ENCODE measurements at regions not wholly inside any gene's neighbourhood (a gene's known extent, or its start where the extent isn't known, plus 50 kb on each side); places are given as distances from the start of the nearest gene placed in this dataset.

GRCh38 chr1:59152511-59152910, 144.4 kb upstream of the FGGY start:
- WGBS, 3 donors = 99 to 100% (median 100%) methylated on average over 1 of the region's 1 CpG
- intact Hi-C loops (cut with DNase I) = loop anchor here in 1 of 4 donors (10.0 kb wide), 1 partner anchor 368 kb away; the partner anchor contains the start of gene JUN

GRCh38 chr1:59154401-59154800, 142.5 kb upstream of the FGGY start:
- TF ChIP-seq POLR2A (IDR thresholded peaks at IDR 0.05) (no peak), CTCF (IDR thresholded peaks at IDR 0.05) (no peak), EP300 (IDR thresholded peaks at IDR 0.05) (no peak)

More at GRCh38 chr1:59152511-59152910, 144.4 kb upstream of the FGGY start:
- DNase-seq = no peak
- Histone ChIP-seq H3K4me3 (no peak overlapping the region), H3K27ac (no peak overlapping the region), H3K27me3 (no peaks in the 10 kb centered on the region), H3K9me3 (no peaks in the 10 kb centered on the region), H3K36me3 (no peaks in the 10 kb centered on the region), H3K4me1 (ENCODE audit: insufficient read depth) (peaks cover 4% of the 10 kb centered on the region)
- TF ChIP-seq EP300 (IDR thresholded peaks at IDR 0.05) = no peak
- TF ChIP-seq CTCF (IDR thresholded peaks at IDR 0.05) = no peak
- TF ChIP-seq POLR2A (IDR thresholded peaks at IDR 0.05) = no peak

GRCh38 chr1:59155351-59155750, 141.5 kb upstream of the FGGY start:
- Histone ChIP-seq H3K36me3 (no peaks in the 10 kb centered on the region), H3K27me3 (no peaks in the 10 kb centered on the region), H3K4me1 (ENCODE audit: insufficient read depth) (peaks cover 4% of the 10 kb centered on the region), H3K9me3 (no peaks in the 10 kb centered on the region), H3K27ac (no peak overlapping the region), H3K4me3 (no peak overlapping the region)
- TF ChIP-seq CTCF (IDR thresholded peaks at IDR 0.05) = no peak
- TF ChIP-seq POLR2A (IDR thresholded peaks at IDR 0.05) = no peak
- TF ChIP-seq EP300 (IDR thresholded peaks at IDR 0.05) = no peak
- intact Hi-C loops (cut with DNase I) = loop anchor here in 1 of 4 donors (10.0 kb wide), 1 partner anchor 371 kb away; the partner anchor contains the start of gene JUN
- 90 to 100% (median 97%) methylated on average over 1 of the region's 1 CpG for WGBS, 3 donors
- no peak for DNase-seq

More at GRCh38 chr1:59154401-59154800, 142.5 kb upstream of the FGGY start:
- Histone ChIP-seq H3K27ac (no peak overlapping the region), H3K4me1 (ENCODE audit: insufficient read depth) (peaks cover 4% of the 10 kb centered on the region), H3K27me3 (no peaks in the 10 kb centered on the region), H3K9me3 (no peaks in the 10 kb centered on the region), H3K36me3 (no peaks in the 10 kb centered on the region), H3K4me3 (no peak overlapping the region)
- 99 to 100% (median 99%) methylated on average over 2 of the region's 2 CpGs for WGBS, 3 donors
- DNase-seq = no peak
- intact Hi-C loops (cut with DNase I) = loop anchor here in 1 of 4 donors (10.0 kb wide), 1 partner anchor 370 kb away; the partner anchor contains the start of gene JUN

- intact Hi-C loops (cut with DNase I) = loop anchor here in 1 of 4 donors (10.0 kb wide), 1 partner anchor 371 kb away; the partner anchor contains the start of gene JUN
- Histone ChIP-seq H3K4me1 (ENCODE audit: insufficient read depth) (peaks cover 4% of the 10 kb centered on the region), H3K27ac (no peak overlapping the region)
Measured at GRCh38 chr1:59156051-59156450, 140.8 kb upstream of the FGGY start.

More at GRCh38 chr1:59156051-59156450, 140.8 kb upstream of the FGGY start:
- Histone ChIP-seq H3K36me3 (no peaks in the 10 kb centered on the region), H3K9me3 (no peaks in the 10 kb centered on the region), H3K4me3 (no peak overlapping the region), H3K27me3 (no peaks in the 10 kb centered on the region)
- 4 to 7% (median 5%) methylated on average over 3 of the region's 3 CpGs for WGBS, 3 donors
- DNase-seq = no peak
- TF ChIP-seq EP300 (IDR thresholded peaks at IDR 0.05) = no peak
- TF ChIP-seq CTCF (IDR thresholded peaks at IDR 0.05) = no peak
- no peak for TF ChIP-seq POLR2A (IDR thresholded peaks at IDR 0.05)

Measured in ovary (tissue), 7 donors.